CD8-positive, alpha-beta memory T cell (primary cell): ENCODE measurements at regions not wholly inside any gene's neighbourhood (a gene's known extent, or its start where the extent isn't known, plus 50 kb on each side); places are given as distances from the start of the nearest gene placed in this dataset.

Source experiments
- CTCF ChIA-PET: fragments of 350-600 bp; sonication (Branson Sonifier 250); formaldehyde crosslinking; loops from one replicate; lab custom pipeline; 2021; ENCODE audit warnings: antibody characterized with exemption; lab: Charles Lee
- POLR2A ChIA-PET: fragments of 350-600 bp; sonication (Branson Sonifier 250); formaldehyde crosslinking; loops from one replicate; lab custom pipeline; 2021; ENCODE audit warnings: antibody characterized with exemption; lab: Charles Lee
- DNase-seq, 5 donors: peaks; one replicate each; pipeline versions ENCODE4 v3.0.0 to v3.0.0-alpha.2; 2020 to 2022; ENCODE audit warnings: mixed read lengths in 1 of 5
- H3K27ac ChIP-seq: one replicate; pipeline ENCODE4 v1.7.0; 2013; ENCODE audit warnings: low read depth, mild to moderate bottlenecking, low read length, moderate library complexity
- H3K27me3 ChIP-seq: 2 replicates; pipeline ENCODE4 v1.7.0; 2013; ENCODE audit warnings: low read length, mild to moderate bottlenecking; ENCODE audit not compliant: insufficient read depth, poor library complexity, severe bottlenecking
- H3K36me3 ChIP-seq: 2 replicates; pipeline ENCODE4 v1.7.0; 2013; ENCODE audit warnings: mild to moderate bottlenecking, low read length, moderate library complexity; ENCODE audit not compliant: insufficient read depth
- H3K4me1 ChIP-seq: 2 replicates; pipeline ENCODE4 v1.7.0; 2013; ENCODE audit warnings: mild to moderate bottlenecking, low read length, moderate library complexity; ENCODE audit not compliant: insufficient read depth
- H3K4me3 ChIP-seq: 2 replicates; pipeline ENCODE4 v1.7.0; 2013; ENCODE audit warnings: mild to moderate bottlenecking, low read length
- H3K9me3 ChIP-seq: 2 replicates; pipeline ENCODE4 v1.7.0; 2013; ENCODE audit warnings: mild to moderate bottlenecking, low read length
- H3K27ac Mint-ChIP-seq, 8 donors: one replicate each; pipeline ENCODE4 v1.8.0; 2020 to 2021; ENCODE audit warnings: mixed read lengths in 8 of 8, mild to moderate bottlenecking in 6 of 8, inconsistent platforms in 3 of 8, moderate library complexity in 3 of 8
- H3K27me3 Mint-ChIP-seq, 2 donors: one replicate each; pipeline ENCODE4 v1.8.0; 2020 to 2021; ENCODE audit warnings: mixed read lengths in 2 of 2, mild to moderate bottlenecking in 1 of 2, moderate library complexity in 1 of 2
- H3K36me3 Mint-ChIP-seq, 3 donors: one replicate each; pipeline ENCODE4 v1.8.0; 2020 to 2021; ENCODE audit warnings: mixed read lengths in 3 of 3, inconsistent platforms in 1 of 3, mild to moderate bottlenecking in 1 of 3
- H3K4me1 Mint-ChIP-seq, 3 donors: one replicate each; pipeline ENCODE4 v1.8.0; 2020 to 2021; ENCODE audit warnings: mixed read lengths in 3 of 3, inconsistent platforms in 1 of 3, mild to moderate bottlenecking in 1 of 3
- H3K4me3 Mint-ChIP-seq, 7 donors: one replicate each; pipeline ENCODE4 v1.8.0; 2020 to 2021; ENCODE audit warnings: mixed read lengths in 7 of 7, mild to moderate bottlenecking in 6 of 7, moderate library complexity in 4 of 7, inconsistent platforms in 2 of 7
- H3K9me3 Mint-ChIP-seq, 5 donors: one replicate each; pipeline ENCODE4 v1.8.0; 2020 to 2022; ENCODE audit warnings: mixed read lengths in 5 of 5, mild to moderate bottlenecking in 3 of 5, moderate library complexity in 2 of 5, inconsistent platforms in 1 of 5

DNA sequence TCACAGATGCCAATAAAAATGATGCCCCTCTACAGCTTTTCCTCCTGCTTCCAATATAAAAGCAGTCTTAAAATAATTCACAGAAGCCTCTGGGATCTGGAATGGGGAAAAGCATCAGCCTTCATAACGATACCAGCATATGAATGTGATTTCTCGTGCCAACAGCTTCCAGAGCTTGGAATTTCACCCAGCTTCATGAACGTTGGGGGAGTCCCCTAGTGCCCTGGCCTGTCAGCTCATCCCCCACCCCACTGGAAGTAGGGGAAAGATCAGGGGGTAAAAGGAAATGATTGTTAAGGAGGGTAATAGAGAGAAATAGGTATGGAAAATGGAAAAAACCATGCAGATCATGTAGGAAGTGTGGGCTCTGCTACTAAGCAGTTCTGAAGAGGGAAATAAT, 253.6 kb downstream of the INHBA start:
- Mint-ChIP-seq H3K27ac (no peak overlapping the region), H3K27me3 (peaks cover 0 to 3% of the 10 kb centered on the region in 2 donors), H3K4me1 (no peaks in the 10 kb centered on the region), H3K36me3 (no peaks in the 10 kb centered on the region), H3K4me3 (no peak overlapping the region), H3K9me3 (peaks cover 2 to 11% (median 4%) of the 10 kb centered on the region in 5 donors)
- H3K27ac ChIP-seq = no peak overlapping the region
- DNase-seq = no peak
- POLR2A ChIA-PET = no interaction called here
- no peaks in the 10 kb centered on the region for H3K27me3 ChIP-seq
- H3K36me3 ChIP-seq = no peaks in the 10 kb centered on the region
- H3K9me3 ChIP-seq = no peaks in the 10 kb centered on the region
- no peak overlapping the region for H3K4me3 ChIP-seq
- H3K4me1 ChIP-seq = no peaks in the 10 kb centered on the region
- CTCF ChIA-PET = no interaction called here

DNA sequence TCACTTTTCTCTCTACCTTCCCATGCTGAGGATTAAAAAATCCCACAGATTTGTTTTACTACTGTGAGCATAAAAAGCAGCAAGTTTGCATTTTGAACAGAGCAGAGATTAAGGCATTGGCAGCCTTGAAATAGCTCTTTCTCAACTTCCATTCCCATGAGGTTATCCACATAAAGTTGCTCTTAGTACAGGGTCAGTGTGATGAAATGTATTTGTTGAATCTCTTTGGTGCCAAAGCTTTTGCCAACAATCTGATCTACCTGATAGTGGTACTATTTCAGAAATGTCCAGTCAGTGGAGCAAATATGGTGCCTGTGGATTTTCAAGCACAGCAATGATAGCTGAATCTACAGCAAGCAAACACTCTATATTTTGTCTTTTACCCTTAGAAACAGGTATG, 254.8 kb downstream of the INHBA start:
- no peak overlapping the region for H3K4me3 Mint-ChIP-seq
- ChIA-PET POLR2A (no interaction called here), CTCF (no interaction called here)

DNA sequence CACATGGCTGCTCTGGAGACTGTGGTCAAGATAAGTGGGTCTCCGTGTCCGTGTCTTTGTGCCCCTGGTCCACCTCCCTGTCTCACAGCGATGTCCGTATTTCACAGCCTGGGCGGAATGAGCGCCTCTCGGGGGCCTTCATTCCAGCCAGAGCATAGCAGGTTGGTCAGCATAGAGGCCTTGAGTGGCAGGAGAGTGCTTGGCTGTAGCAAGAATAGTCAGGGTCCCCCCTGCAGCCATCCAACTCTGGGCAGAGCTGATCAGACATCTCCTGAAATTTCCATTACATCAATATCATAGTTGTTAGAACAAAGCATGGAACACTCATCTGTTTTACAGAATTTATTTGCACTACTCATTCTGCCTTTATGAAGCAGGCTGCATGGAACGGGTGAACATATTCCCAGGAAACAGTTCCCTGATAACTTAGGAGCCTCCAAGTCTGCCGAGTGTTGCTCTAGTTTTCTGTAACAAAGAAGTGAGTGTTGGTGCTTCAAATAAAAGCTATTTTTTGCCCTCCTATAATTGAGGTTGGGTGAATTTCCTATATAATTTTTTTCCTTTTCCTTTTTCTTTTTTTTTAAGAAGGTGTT, 255.3 kb downstream of the INHBA start:
- Histone ChIP-seq H3K4me3 (no peak overlapping the region), H3K36me3 (no peaks in the 10 kb centered on the region), H3K4me1 (no peaks in the 10 kb centered on the region), H3K27me3 (no peaks in the 10 kb centered on the region), H3K27ac (no peak overlapping the region), H3K9me3 (no peaks in the 10 kb centered on the region)
- Mint-ChIP-seq H3K27me3 (peaks cover 0 to 3% of the 10 kb centered on the region in 2 donors), H3K9me3 (peaks cover 0 to 11% (median 4%) of the 10 kb centered on the region in 5 donors), H3K4me3 (no peak overlapping the region), H3K27ac (no peak overlapping the region), H3K36me3 (no peaks in the 10 kb centered on the region), H3K4me1 (no peaks in the 10 kb centered on the region)
- DNase-seq = no peak
- POLR2A ChIA-PET = no interaction called here
- CTCF ChIA-PET = no interaction called here

More for the DNA sequence above, 254.8 kb downstream of the INHBA start:
- no peaks in the 10 kb centered on the region for H3K27me3 ChIP-seq
- no peaks in the 10 kb centered on the region for H3K36me3 Mint-ChIP-seq
- no peak overlapping the region for H3K27ac Mint-ChIP-seq
- no peaks in the 10 kb centered on the region for H3K4me1 ChIP-seq
- no peaks in the 10 kb centered on the region for H3K4me1 Mint-ChIP-seq
- peaks cover 0 to 3% of the 10 kb centered on the region in 2 donors for H3K27me3 Mint-ChIP-seq
- H3K36me3 ChIP-seq = no peaks in the 10 kb centered on the region
- no peak overlapping the region for H3K4me3 ChIP-seq
- peaks cover 0 to 11% (median 5%) of the 10 kb centered on the region in 5 donors for H3K9me3 Mint-ChIP-seq
- DNase-seq = no peak
- H3K27ac ChIP-seq = no peak overlapping the region
- H3K9me3 ChIP-seq = no peaks in the 10 kb centered on the region

DNA sequence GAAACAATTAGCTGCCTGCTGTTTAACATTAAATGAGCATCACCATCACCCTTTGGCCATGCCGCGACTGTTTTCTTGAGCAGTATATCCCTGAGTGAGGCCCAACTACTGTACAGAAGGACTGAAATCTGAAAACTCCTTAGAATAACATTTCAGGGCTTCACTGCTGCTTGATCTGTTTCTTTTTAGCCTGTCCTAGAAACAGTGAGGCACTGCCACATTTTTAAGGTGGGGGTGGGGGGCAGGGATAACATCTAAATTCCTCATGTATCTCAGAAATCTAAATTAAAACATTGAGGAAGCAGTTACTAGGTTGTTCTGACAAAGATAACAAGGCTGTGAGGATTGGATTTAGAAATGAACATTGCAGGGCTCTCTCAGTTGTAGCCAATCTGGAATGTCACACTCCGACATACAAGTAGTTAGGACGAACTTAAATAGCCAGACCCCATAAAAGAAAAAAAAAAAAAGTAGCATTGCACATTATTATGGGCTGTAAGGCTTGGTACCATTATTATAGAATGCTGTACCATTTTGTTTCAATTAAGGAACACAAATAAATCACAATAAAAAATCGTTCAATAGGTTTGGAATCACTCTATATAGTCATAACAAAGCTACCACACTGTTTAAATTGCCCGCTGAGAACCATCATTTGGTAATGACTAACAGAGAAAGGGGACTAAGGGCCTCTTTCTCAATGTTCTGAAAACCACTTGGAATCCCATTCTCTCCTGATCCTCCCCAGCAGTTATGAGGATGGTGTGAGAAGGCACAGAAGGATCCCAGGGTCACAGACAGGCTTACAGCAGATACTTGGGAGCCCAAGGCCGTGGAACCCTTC, 256.1 kb downstream of the INHBA start:
- Mint-ChIP-seq H3K9me3 (peaks cover 0 to 7% (median 6%) of the 10 kb centered on the region in 5 donors), H3K27me3 (no peaks in the 10 kb centered on the region), H3K36me3 (no peaks in the 10 kb centered on the region), H3K4me3 (no peak overlapping the region), H3K4me1 (no peaks in the 10 kb centered on the region), H3K27ac (no peak overlapping the region)
- no peak overlapping the region for H3K27ac ChIP-seq
- ChIA-PET POLR2A (no interaction called here), CTCF (no interaction called here)
- no peaks in the 10 kb centered on the region for H3K36me3 ChIP-seq
- H3K27me3 ChIP-seq = no peaks in the 10 kb centered on the region
- no peak for DNase-seq
- H3K4me3 ChIP-seq = no peak overlapping the region
- no peaks in the 10 kb centered on the region for H3K9me3 ChIP-seq
- H3K4me1 ChIP-seq = no peaks in the 10 kb centered on the region

DNA sequence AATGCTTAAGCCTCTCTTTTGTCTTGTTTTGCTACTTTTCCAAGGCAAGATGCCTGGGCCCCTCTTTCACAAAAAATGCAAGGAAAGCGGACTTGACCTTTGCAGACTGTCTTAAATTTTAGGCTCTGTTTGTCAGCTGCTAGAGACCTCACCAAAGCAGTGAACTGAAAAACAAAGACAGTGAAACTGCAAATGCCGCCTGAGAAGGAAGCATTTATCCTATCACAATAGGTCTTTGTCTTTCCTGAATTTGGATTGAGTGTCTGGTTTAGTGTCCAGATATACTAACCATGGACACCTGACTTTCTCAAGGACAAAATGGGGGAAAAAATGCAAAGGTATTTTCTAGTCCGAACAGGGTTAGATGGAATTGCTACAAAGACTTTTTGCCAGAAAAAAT, 256.9 kb downstream of the INHBA start:
- Mint-ChIP-seq H3K4me3 (no peak overlapping the region), H3K4me1 (no peaks in the 10 kb centered on the region), H3K9me3 (peaks cover 0 to 7% (median 6%) of the 10 kb centered on the region in 5 donors), H3K36me3 (no peaks in the 10 kb centered on the region), H3K27me3 (no peaks in the 10 kb centered on the region), H3K27ac (no peak overlapping the region)
- no peaks in the 10 kb centered on the region for H3K36me3 ChIP-seq
- H3K27ac ChIP-seq = no peak overlapping the region
- H3K4me1 ChIP-seq = no peaks in the 10 kb centered on the region
- CTCF ChIA-PET = no interaction called here
- POLR2A ChIA-PET = no interaction called here
- DNase-seq = no peak
- no peaks in the 10 kb centered on the region for H3K9me3 ChIP-seq
- no peak overlapping the region for H3K4me3 ChIP-seq
- H3K27me3 ChIP-seq = no peaks in the 10 kb centered on the region

DNA sequence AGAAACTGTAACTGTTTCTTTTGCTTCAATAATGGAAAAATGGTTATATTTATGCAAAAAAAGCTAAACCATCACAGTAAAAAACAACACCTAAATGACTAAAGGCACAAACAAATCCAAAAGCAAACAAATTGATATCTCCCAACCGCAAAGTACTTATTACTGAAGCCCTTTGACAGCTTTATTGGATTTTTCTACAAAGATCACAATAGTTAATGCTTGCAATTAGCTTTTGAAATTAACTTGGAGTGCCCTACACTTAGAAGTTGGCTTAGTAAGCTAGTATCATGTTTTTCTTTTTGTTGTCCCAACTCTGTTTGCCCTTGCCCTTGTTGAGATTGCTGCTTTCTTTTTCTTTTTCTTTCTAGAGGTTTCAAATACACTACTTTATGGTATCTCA, 257.5 kb downstream of the INHBA start:
- Mint-ChIP-seq H3K36me3 (no peaks in the 10 kb centered on the region), H3K4me3 (no peak overlapping the region), H3K27ac (no peak overlapping the region), H3K4me1 (no peaks in the 10 kb centered on the region), H3K9me3 (peaks cover 0 to 7% (median 6%) of the 10 kb centered on the region in 5 donors), H3K27me3 (no peaks in the 10 kb centered on the region)
- no peaks in the 10 kb centered on the region for H3K4me1 ChIP-seq
- H3K9me3 ChIP-seq = no peaks in the 10 kb centered on the region
- H3K36me3 ChIP-seq = no peaks in the 10 kb centered on the region
- no peak overlapping the region for H3K4me3 ChIP-seq
- ChIA-PET CTCF (no interaction called here), POLR2A (no interaction called here)
- no peak overlapping the region for H3K27ac ChIP-seq
- H3K27me3 ChIP-seq = no peaks in the 10 kb centered on the region
- DNase-seq = no peak

DNA sequence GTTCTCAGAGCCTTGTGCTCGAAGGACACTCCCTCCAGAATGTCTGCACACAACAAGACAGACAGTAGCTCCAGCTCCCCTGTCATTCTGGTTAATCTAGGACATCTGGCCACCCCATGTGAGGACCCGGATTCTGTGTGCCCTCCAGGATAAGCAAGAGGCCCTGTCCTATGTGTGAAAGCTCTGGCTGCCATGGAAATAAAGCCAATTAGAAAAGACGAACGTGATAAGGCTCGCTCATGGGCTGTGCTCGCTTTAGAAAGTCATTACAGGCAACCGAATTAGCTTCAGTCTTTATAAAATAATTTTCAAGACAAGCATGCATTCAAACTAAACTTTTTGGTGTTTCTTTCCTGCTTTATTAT, 263.4 kb downstream of the INHBA start:
- Histone ChIP-seq H3K27ac (no peak overlapping the region), H3K27me3 (no peaks in the 10 kb centered on the region), H3K9me3 (no peaks in the 10 kb centered on the region), H3K4me3 (no peak overlapping the region), H3K36me3 (no peaks in the 10 kb centered on the region), H3K4me1 (no peaks in the 10 kb centered on the region)
- H3K4me3 Mint-ChIP-seq = no peak overlapping the region
- H3K4me1 Mint-ChIP-seq = no peaks in the 10 kb centered on the region
- POLR2A ChIA-PET = no interaction called here
- H3K36me3 Mint-ChIP-seq = no peaks in the 10 kb centered on the region
- DNase-seq = no peak
- H3K9me3 Mint-ChIP-seq = peaks cover 4 to 13% (median 9%) of the 10 kb centered on the region in 5 donors
- CTCF ChIA-PET = no interaction called here
- H3K27ac Mint-ChIP-seq = no peak overlapping the region
- no peaks in the 10 kb centered on the region for H3K27me3 Mint-ChIP-seq

DNA sequence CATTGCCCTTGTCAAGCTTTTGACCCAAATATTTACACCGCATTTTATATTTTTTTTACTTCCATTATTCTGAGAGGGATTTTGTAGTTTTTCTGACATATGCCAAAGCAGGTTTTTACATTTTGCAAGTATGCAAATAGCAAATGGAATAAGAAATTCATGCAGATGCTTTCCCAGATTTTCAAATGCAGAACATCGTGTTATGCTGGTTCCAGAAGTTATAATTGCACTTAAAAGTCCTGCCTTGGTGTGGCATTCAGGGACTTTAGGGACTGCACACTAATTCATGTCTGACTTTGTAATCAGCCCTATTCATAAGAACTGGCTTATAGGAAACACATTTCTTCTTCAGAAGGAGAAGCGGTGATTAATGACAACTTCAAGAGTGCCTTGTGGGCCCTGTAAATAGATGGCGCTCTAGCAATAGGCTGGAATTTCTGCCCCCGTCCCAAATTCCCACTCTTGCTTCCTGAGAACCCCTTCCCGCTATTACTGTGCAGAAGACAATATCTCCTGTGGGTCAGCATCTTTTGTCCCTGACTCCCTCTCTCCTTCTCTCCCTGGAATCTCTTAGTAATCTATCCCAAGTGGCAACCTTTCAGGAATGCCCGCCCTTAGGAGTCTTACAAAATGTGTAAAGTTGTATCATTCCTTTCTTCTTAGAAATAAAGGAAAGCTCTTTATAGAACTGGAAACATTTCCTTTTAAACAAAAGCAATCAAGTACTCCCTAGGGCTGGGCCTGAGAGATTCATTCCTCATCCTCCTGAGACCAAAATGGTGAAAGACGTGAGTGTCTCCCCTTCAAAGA, 264.0 kb downstream of the INHBA start:
- Histone ChIP-seq H3K27ac (no peak overlapping the region), H3K36me3 (no peaks in the 10 kb centered on the region), H3K4me3 (no peak overlapping the region), H3K9me3 (no peaks in the 10 kb centered on the region), H3K4me1 (no peaks in the 10 kb centered on the region), H3K27me3 (no peaks in the 10 kb centered on the region)
- no peaks in the 10 kb centered on the region for H3K27me3 Mint-ChIP-seq
- H3K9me3 Mint-ChIP-seq = peaks cover 7 to 13% (median 11%) of the 10 kb centered on the region in 5 donors
- ChIA-PET POLR2A (no interaction called here), CTCF (no interaction called here)
- DNase-seq = no peak
- H3K4me3 Mint-ChIP-seq = no peak overlapping the region
- no peak overlapping the region for H3K27ac Mint-ChIP-seq
- H3K4me1 Mint-ChIP-seq = no peaks in the 10 kb centered on the region
- H3K36me3 Mint-ChIP-seq = no peaks in the 10 kb centered on the region
